NB4 (cell line): ENCODE measurements at regions not wholly inside any gene's neighbourhood (a gene's known extent, or its start where the extent isn't known, plus 50 kb on each side); places are given as distances from the start of the nearest gene placed in this dataset.

Experiments used
- DNase-seq: peaks from one replicate; pipeline ENCODE4 v3.0.0; 2010; ENCODE audit warnings: low read depth
- H3K4me3 ChIP-seq: one replicate; pipeline ENCODE4 v1.5.1; 2011; ENCODE audit warnings: mild to moderate bottlenecking, low read depth, low read length, moderate library complexity
- MAX ChIP-seq: IDR thresholded peaks from 2 replicates; pipeline ENCODE4 v1.6.1; 2011; ENCODE audit warnings: low read depth, low read length
- MYC ChIP-seq: IDR thresholded peaks from 2 replicates; pipeline ENCODE4 v1.6.1; 2011; ENCODE audit warnings: low read depth, low read length
- POLR2A ChIP-seq: IDR thresholded peaks from 2 replicates; pipeline ENCODE4 v1.6.1; 2011; ENCODE audit warnings: mild to moderate bottlenecking; ENCODE audit not compliant: insufficient read length; ENCODE audit errors: extremely low read depth
- TF ChIP-seq, protein P1 (sequence below): IDR thresholded peaks from one replicate; pipeline ENCODE4 v1.5.1; 2012; ENCODE audit warnings: low read depth, low read length

- DNase-seq: no peak
- TF ChIP-seq MYC: no peak
- TF ChIP-seq, protein P1, sequence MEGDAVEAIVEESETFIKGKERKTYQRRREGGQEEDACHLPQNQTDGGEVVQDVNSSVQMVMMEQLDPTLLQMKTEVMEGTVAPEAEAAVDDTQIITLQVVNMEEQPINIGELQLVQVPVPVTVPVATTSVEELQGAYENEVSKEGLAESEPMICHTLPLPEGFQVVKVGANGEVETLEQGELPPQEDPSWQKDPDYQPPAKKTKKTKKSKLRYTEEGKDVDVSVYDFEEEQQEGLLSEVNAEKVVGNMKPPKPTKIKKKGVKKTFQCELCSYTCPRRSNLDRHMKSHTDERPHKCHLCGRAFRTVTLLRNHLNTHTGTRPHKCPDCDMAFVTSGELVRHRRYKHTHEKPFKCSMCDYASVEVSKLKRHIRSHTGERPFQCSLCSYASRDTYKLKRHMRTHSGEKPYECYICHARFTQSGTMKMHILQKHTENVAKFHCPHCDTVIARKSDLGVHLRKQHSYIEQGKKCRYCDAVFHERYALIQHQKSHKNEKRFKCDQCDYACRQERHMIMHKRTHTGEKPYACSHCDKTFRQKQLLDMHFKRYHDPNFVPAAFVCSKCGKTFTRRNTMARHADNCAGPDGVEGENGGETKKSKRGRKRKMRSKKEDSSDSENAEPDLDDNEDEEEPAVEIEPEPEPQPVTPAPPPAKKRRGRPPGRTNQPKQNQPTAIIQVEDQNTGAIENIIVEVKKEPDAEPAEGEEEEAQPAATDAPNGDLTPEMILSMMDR: no peak
- no peak for TF ChIP-seq MAX
- no peak for TF ChIP-seq POLR2A
- no peak overlapping the region for H3K4me3 ChIP-seq
Measured at GRCh38 chr3:59663076-59663850, 613.4 kb upstream of the CFAP20DC start.

- TF ChIP-seq MYC (no peak), POLR2A (no peak), MAX (no peak)
- TF ChIP-seq, protein P1: no peak
- no peak overlapping the region for H3K4me3 ChIP-seq
- DNase-seq: no peak
Measured at GRCh38 chr3:59660852-59661625, 611.2 kb upstream of the CFAP20DC start.

GRCh38 chr3:59660376-59660775 lies 610.6 kb upstream of the CFAP20DC start:
- TF ChIP-seq MAX (no peak), POLR2A (no peak), MYC (no peak)
- TF ChIP-seq, protein P1: no peak
- DNase-seq: no peak
- H3K4me3 ChIP-seq: no peak overlapping the region

DNA sequence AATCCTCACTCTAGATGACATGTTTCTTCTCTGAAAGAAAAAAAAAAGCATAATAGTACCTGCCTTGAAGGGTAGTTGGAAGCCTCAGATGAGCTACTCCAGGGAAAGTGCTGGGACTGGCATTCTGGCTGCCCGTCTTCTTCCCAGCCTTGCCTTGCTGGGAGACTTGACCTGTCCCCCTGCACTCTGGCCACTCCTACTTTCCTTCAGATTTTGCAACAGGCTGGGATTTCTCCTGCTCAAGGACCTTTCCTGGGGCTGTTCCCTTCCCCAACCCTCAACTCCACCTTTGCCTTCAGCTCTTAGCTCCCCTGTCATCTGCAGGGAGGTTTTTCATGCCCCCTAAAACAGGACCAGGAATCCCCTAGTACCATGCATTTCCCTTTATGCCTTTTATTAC lies 609.9 kb upstream of the CFAP20DC start:
- no peak overlapping the region for H3K4me3 ChIP-seq
- TF ChIP-seq POLR2A (no peak), MAX (no peak), MYC (no peak)
- TF ChIP-seq, protein P1: no peak
- no peak for DNase-seq

- H3K4me3 ChIP-seq: no peak overlapping the region
- no peak for DNase-seq
- no peak for TF ChIP-seq MAX
- TF ChIP-seq, protein P1: no peak
- no peak for TF ChIP-seq MYC
- TF ChIP-seq POLR2A: no peak
Measured at GRCh38 chr3:59658866-59659265, 609.0 kb upstream of the CFAP20DC start.
